MM.1S (cell line): ENCODE measurements at regions not wholly inside any gene's neighbourhood (a gene's known extent, or its start where the extent isn't known, plus 50 kb on each side); places are given as distances from the start of the nearest gene placed in this dataset.

Source experiments
- DNase-seq: peaks from one replicate; pipeline ENCODE4 v3.0.0-alpha.2; 2015
- H2AFZ ChIP-seq: fragments of 300-600 bp; sonication (generic); 2 replicates; pipeline ENCODE4 v1.6.0; 2016; ENCODE audit warnings: antibody characterized with exemption, low read length
- H3F3A ChIP-seq: fragments of 300-600 bp; sonication (generic); 2 replicates; pipeline ENCODE4 v1.6.1; 2016; ENCODE audit warnings: mild to moderate bottlenecking, antibody characterized with exemption, low read length, moderate library complexity, mixed read lengths; ENCODE audit not compliant: insufficient read depth
- H3K27ac ChIP-seq: fragments of 300-600 bp; sonication (generic); 2 replicates; pipeline ENCODE4 v1.5.1; 2016; ENCODE audit warnings: mild to moderate bottlenecking, low read length
- H3K27me3 ChIP-seq: fragments of 300-600 bp; sonication (generic); replicated peaks from 2 replicates; pipeline ENCODE4 v1.6.0; 2016; ENCODE audit warnings: low read length; ENCODE audit not compliant: insufficient read depth
- H3K36me3 ChIP-seq: fragments of 300-600 bp; sonication (generic); replicated peaks from 2 replicates; pipeline ENCODE4 v1.6.1; 2016; ENCODE audit warnings: mild to moderate bottlenecking, low read length, mixed read lengths; ENCODE audit not compliant: insufficient read depth
- H3K4me1 ChIP-seq: fragments of 300-600 bp; sonication (generic); 2 replicates; pipeline ENCODE4 v1.6.1; 2016; ENCODE audit warnings: low read length, mixed read lengths
- H3K4me2 ChIP-seq: fragments of 300-600 bp; sonication (generic); 2 replicates; pipeline ENCODE4 v1.6.0; 2016; ENCODE audit warnings: low read depth, low read length
- H3K4me3 ChIP-seq: fragments of 300-600 bp; sonication (generic); 2 replicates; pipeline ENCODE4 v1.5.1; 2016; ENCODE audit warnings: low read length, mixed read lengths
- H3K79me2 ChIP-seq: fragments of 300-600 bp; sonication (generic); 2 replicates; pipeline ENCODE4 v1.6.1; 2016; ENCODE audit warnings: mixed run types, low read length, mixed read lengths
- H3K9ac ChIP-seq: fragments of 300-600 bp; sonication (generic); 2 replicates; pipeline ENCODE4 v1.6.1; 2016; ENCODE audit warnings: low read length, mixed read lengths
- H3K9me2 ChIP-seq: fragments of 300-600 bp; sonication (generic); replicated peaks from 2 replicates; pipeline ENCODE4 v1.6.1; 2016; ENCODE audit warnings: mild to moderate bottlenecking, low read length, mixed read lengths; ENCODE audit not compliant: insufficient read depth
- H3K9me3 ChIP-seq: fragments of 300-600 bp; sonication (generic); replicated peaks from 2 replicates; pipeline ENCODE4 v1.6.1; 2016; ENCODE audit warnings: mild to moderate bottlenecking, low read length, mixed read lengths; ENCODE audit not compliant: insufficient read depth
- H4K20me1 ChIP-seq: fragments of 300-600 bp; sonication (generic); 2 replicates; pipeline ENCODE4 v1.6.1; 2016; ENCODE audit warnings: mild to moderate bottlenecking, low read length, moderate library complexity, mixed read lengths; ENCODE audit not compliant: insufficient read depth
- CTCF ChIP-seq: fragments of 300-600 bp; sonication (generic); IDR thresholded peaks from 2 replicates; pipeline ENCODE4 v1.5.1; 2016; ENCODE audit warnings: antibody characterized with exemption, low read length, mixed read lengths
- EZH2 ChIP-seq: fragments of 300-600 bp; sonication (generic); optimal IDR thresholded peaks from 2 replicates; pipeline ENCODE3; 2017; ENCODE audit warnings: low read depth, mild to moderate bottlenecking, antibody characterized with exemption, low read length, mixed read lengths
- EZH2phosphoT487 ChIP-seq: fragments of 300-600 bp; sonication (generic); IDR thresholded peaks from 2 replicates; pipeline ENCODE4 v1.6.1; 2018; ENCODE audit warnings: antibody characterized with exemption, low read length

- Histone ChIP-seq H3K9me2 (no peaks in the 10 kb centered on the region), H4K20me1 (no peaks in the 10 kb centered on the region), H2AFZ (no peak overlapping the region), H3K9me3 (no peaks in the 10 kb centered on the region), H3K9ac (no peak overlapping the region), H3K79me2 (no peaks in the 10 kb centered on the region), H3K36me3 (no peaks in the 10 kb centered on the region), H3K27ac (no peak overlapping the region), H3K4me1 (no peaks in the 10 kb centered on the region), H3K4me3 (no peak overlapping the region), H3K27me3 (no peaks in the 10 kb centered on the region), H3K4me2 (no peak overlapping the region), H3F3A (no peaks in the 10 kb centered on the region)
- TF ChIP-seq CTCF (no peak), EZH2 (no peak), EZH2phosphoT487 (no peak)
- no peak for DNase-seq
Measured at GRCh38 chr3:19765954-19766353, 168.1 kb downstream of the EFHB start.

GRCh38 chr3:19757773-19758172 is 176.2 kb downstream of the EFHB start:
- Histone ChIP-seq H3F3A (no peaks in the 10 kb centered on the region), H3K9me3 (no peaks in the 10 kb centered on the region), H3K79me2 (no peaks in the 10 kb centered on the region), H3K4me3 (no peak overlapping the region), H3K4me2 (no peak overlapping the region), H3K9me2 (no peaks in the 10 kb centered on the region), H3K27me3 (no peaks in the 10 kb centered on the region), H3K27ac (no peak overlapping the region), H3K9ac (no peak overlapping the region), H3K4me1 (no peaks in the 10 kb centered on the region), H4K20me1 (no peaks in the 10 kb centered on the region), H2AFZ (no peak overlapping the region), H3K36me3 (no peaks in the 10 kb centered on the region)
- TF ChIP-seq EZH2 (no peak), EZH2phosphoT487 (no peak), CTCF (no peak)
- no peak for DNase-seq

GRCh38 chr3:19749448-19750017 is 184.5 kb downstream of the EFHB start:
- H3K4me2 ChIP-seq, result no peak overlapping the region
- TF ChIP-seq EZH2phosphoT487, result no peak
- no peak for TF ChIP-seq CTCF
- no peak for TF ChIP-seq EZH2
- H4K20me1 ChIP-seq, result no peaks in the 10 kb centered on the region
- H3K27ac ChIP-seq, result no peak overlapping the region
- H3K4me3 ChIP-seq, result no peak overlapping the region
- no peaks in the 10 kb centered on the region for H3F3A ChIP-seq
- H3K4me1 ChIP-seq, result no peaks in the 10 kb centered on the region
- H3K9ac ChIP-seq, result no peak overlapping the region
- no peaks in the 10 kb centered on the region for H3K9me3 ChIP-seq
- no peaks in the 10 kb centered on the region for H3K9me2 ChIP-seq
- no peak overlapping the region for H2AFZ ChIP-seq
- no peaks in the 10 kb centered on the region for H3K79me2 ChIP-seq
- no peaks in the 10 kb centered on the region for H3K36me3 ChIP-seq
- no peak for DNase-seq
- no peaks in the 10 kb centered on the region for H3K27me3 ChIP-seq
